ENCODE measurements at regions not wholly inside any gene's neighbourhood (a gene's known extent, or its start where the extent isn't known, plus 50 kb on each side); places are given as distances from the start of the nearest gene placed in this dataset.

- H3K36me3 Mint-ChIP-seq, result no peaks in the 10 kb centered on the region
- H3K4me3 ChIP-seq (ENCODE audit: control insufficient read depth in 1 of 2, extremely low read depth in 1 of 2, low read length in 1 of 2), result no peak overlapping the region
- no peaks in the 10 kb centered on the region for H3K9me3 Mint-ChIP-seq
- no peaks in the 10 kb centered on the region for H3K4me1 ChIP-seq (ENCODE audit: control insufficient read depth in 1 of 2, extremely low read depth in 1 of 2, insufficient read depth in 2 of 2, low read length in 2 of 2)
- no peak overlapping the region for H3K4me3 Mint-ChIP-seq
- no peak overlapping the region for H3K27ac ChIP-seq (ENCODE audit: low read length)
- H3K4me1 Mint-ChIP-seq, result no peaks in the 10 kb centered on the region
- ATAC-seq (replicated peaks in 1 of 4) (no peak), DNase-seq (no peak)
- peaks cover 0 to 7% of the 10 kb centered on the region in 2 experiments for H3K27me3 ChIP-seq (replicated peaks in 1 of 2; ENCODE audit: control insufficient read depth in 2 of 2, extremely low read depth in 1 of 2, insufficient read depth in 2 of 2, low read length in 1 of 2)
- no peaks in the 10 kb centered on the region for H3K36me3 ChIP-seq (ENCODE audit: control insufficient read depth in 2 of 2, extremely low read depth in 1 of 2, insufficient read depth in 1 of 2, low read length in 1 of 2)
- CTCF ChIA-PET, result no interaction called here
- H3K27ac Mint-ChIP-seq, result no peak overlapping the region
- POLR2A ChIA-PET, result no interaction called here
- WGBS (ENCODE audit: insufficient coverage), result 80% methylated on average over 10 of the region's 10 CpGs
- peaks cover 0 to 3% of the 10 kb centered on the region in 2 donors for H3K27me3 Mint-ChIP-seq
- no peaks in the 10 kb centered on the region for H3K9me3 ChIP-seq
Measured at GRCh38 chr18:10374195-10374594, 80.2 kb upstream of the APCDD1 start.

GRCh38 chr18:10374636-10375293 lies 79.7 kb upstream of the APCDD1 start:
- Mint-ChIP-seq H3K27me3 (no peaks in the 10 kb centered on the region), H3K9me3 (no peaks in the 10 kb centered on the region), H3K4me1 (no peaks in the 10 kb centered on the region), H3K36me3 (no peaks in the 10 kb centered on the region), H3K27ac (no peak overlapping the region), H3K4me3 (no peak overlapping the region)
- no peaks in the 10 kb centered on the region for H3K4me1 ChIP-seq (ENCODE audit: control insufficient read depth in 1 of 2, extremely low read depth in 1 of 2, insufficient read depth in 2 of 2, low read length in 2 of 2)
- DNase-seq (no peak), ATAC-seq (replicated peaks in 1 of 4) (no peak)
- ChIA-PET POLR2A (no interaction called here), CTCF (no interaction called here)
- WGBS (ENCODE audit: insufficient coverage), result 89% methylated on average over 13 of the region's 16 CpGs
- peaks cover 0 to 4% of the 10 kb centered on the region in 2 experiments for H3K27me3 ChIP-seq (replicated peaks in 1 of 2; ENCODE audit: control insufficient read depth in 2 of 2, extremely low read depth in 1 of 2, insufficient read depth in 2 of 2, low read length in 1 of 2)
- H3K27ac ChIP-seq (ENCODE audit: low read length), result no peak overlapping the region
- no peak overlapping the region for H3K4me3 ChIP-seq (ENCODE audit: control insufficient read depth in 1 of 2, extremely low read depth in 1 of 2, low read length in 1 of 2)
- H3K36me3 ChIP-seq (ENCODE audit: control insufficient read depth in 2 of 2, extremely low read depth in 1 of 2, insufficient read depth in 1 of 2, low read length in 1 of 2), result no peaks in the 10 kb centered on the region
- H3K9me3 ChIP-seq, result no peaks in the 10 kb centered on the region

- no peak overlapping the region for H3K4me3 Mint-ChIP-seq
- Histone ChIP-seq H3K27me3 (replicated peaks in 1 of 2; ENCODE audit: control insufficient read depth in 2 of 2, extremely low read depth in 1 of 2, insufficient read depth in 2 of 2, low read length in 1 of 2) (peaks cover 0 to 4% of the 10 kb centered on the region in 2 experiments), H3K4me1 (ENCODE audit: control insufficient read depth in 1 of 2, extremely low read depth in 1 of 2, insufficient read depth in 2 of 2, low read length in 2 of 2) (no peaks in the 10 kb centered on the region), H3K4me3 (ENCODE audit: control insufficient read depth in 1 of 2, extremely low read depth in 1 of 2, low read length in 1 of 2) (no peak overlapping the region), H3K27ac (ENCODE audit: low read length) (no peak overlapping the region), H3K9me3 (no peaks in the 10 kb centered on the region), H3K36me3 (ENCODE audit: control insufficient read depth in 2 of 2, extremely low read depth in 1 of 2, insufficient read depth in 1 of 2, low read length in 1 of 2) (no peaks in the 10 kb centered on the region)
- no peaks in the 10 kb centered on the region for H3K27me3 Mint-ChIP-seq
- no peak overlapping the region for H3K27ac Mint-ChIP-seq
- no peaks in the 10 kb centered on the region for H3K4me1 Mint-ChIP-seq
- H3K36me3 Mint-ChIP-seq, result no peaks in the 10 kb centered on the region
- DNase-seq (no peak), ATAC-seq (replicated peaks in 1 of 4) (no peak)
- WGBS (ENCODE audit: insufficient coverage), result 85% methylated on average over 6 of the region's 10 CpGs
- POLR2A ChIA-PET, result no interaction called here
- CTCF ChIA-PET, result no interaction called here
- no peaks in the 10 kb centered on the region for H3K9me3 Mint-ChIP-seq
Measured at GRCh38 chr18:10376731-10377130, 77.7 kb upstream of the APCDD1 start.

GRCh38 chr18:10377956-10378355 lies 76.5 kb upstream of the APCDD1 start:
- POLR2A ChIA-PET, result no interaction called here
- no peak for DNase-seq

GRCh38 chr18:10378688-10379420 lies 75.6 kb upstream of the APCDD1 start:
- H3K4me3 ChIP-seq (ENCODE audit: control insufficient read depth in 1 of 2, extremely low read depth in 1 of 2, low read length in 1 of 2), result no peak overlapping the region
- CTCF ChIA-PET, result no interaction called here
- H3K36me3 Mint-ChIP-seq, result no peaks in the 10 kb centered on the region

More at GRCh38 chr18:10377956-10378355, 76.5 kb upstream of the APCDD1 start:
- no peaks in the 10 kb centered on the region for H3K9me3 Mint-ChIP-seq
- no peaks in the 10 kb centered on the region for H3K4me1 Mint-ChIP-seq
- no peak for ATAC-seq (replicated peaks in 1 of 4)
- no peaks in the 10 kb centered on the region for H3K36me3 Mint-ChIP-seq
- CTCF ChIA-PET, result no interaction called here
- no peak overlapping the region for H3K4me3 Mint-ChIP-seq
- peaks cover 0 to 4% of the 10 kb centered on the region in 2 experiments for H3K27me3 ChIP-seq (replicated peaks in 1 of 2; ENCODE audit: control insufficient read depth in 2 of 2, extremely low read depth in 1 of 2, insufficient read depth in 2 of 2, low read length in 1 of 2)
- WGBS (ENCODE audit: insufficient coverage), result no CpG with 5 or more reads among the region's 1 CpG
- no peak overlapping the region for H3K27ac ChIP-seq (ENCODE audit: low read length)
- no peaks in the 10 kb centered on the region for H3K36me3 ChIP-seq (ENCODE audit: control insufficient read depth in 2 of 2, extremely low read depth in 1 of 2, insufficient read depth in 1 of 2, low read length in 1 of 2)
- no peaks in the 10 kb centered on the region for H3K27me3 Mint-ChIP-seq
- H3K9me3 ChIP-seq, result no peaks in the 10 kb centered on the region
- no peak overlapping the region for H3K4me3 ChIP-seq (ENCODE audit: control insufficient read depth in 1 of 2, extremely low read depth in 1 of 2, low read length in 1 of 2)
- no peak overlapping the region for H3K27ac Mint-ChIP-seq
- no peaks in the 10 kb centered on the region for H3K4me1 ChIP-seq (ENCODE audit: control insufficient read depth in 1 of 2, extremely low read depth in 1 of 2, insufficient read depth in 2 of 2, low read length in 2 of 2)

GRCh38 chr18:10379522-10379921 lies 74.9 kb upstream of the APCDD1 start:
- no peak overlapping the region for H3K27ac Mint-ChIP-seq
- H3K27me3 Mint-ChIP-seq, result no peaks in the 10 kb centered on the region
- Histone ChIP-seq H3K36me3 (ENCODE audit: control insufficient read depth in 2 of 2, extremely low read depth in 1 of 2, insufficient read depth in 1 of 2, low read length in 1 of 2) (no peaks in the 10 kb centered on the region), H3K27me3 (replicated peaks in 1 of 2; ENCODE audit: control insufficient read depth in 2 of 2, extremely low read depth in 1 of 2, insufficient read depth in 2 of 2, low read length in 1 of 2) (peaks cover 0 to 4% of the 10 kb centered on the region in 2 experiments), H3K4me3 (ENCODE audit: control insufficient read depth in 1 of 2, extremely low read depth in 1 of 2, low read length in 1 of 2) (no peak overlapping the region), H3K9me3 (no peaks in the 10 kb centered on the region), H3K27ac (ENCODE audit: low read length) (no peak overlapping the region), H3K4me1 (ENCODE audit: control insufficient read depth in 1 of 2, extremely low read depth in 1 of 2, insufficient read depth in 2 of 2, low read length in 2 of 2) (no peaks in the 10 kb centered on the region)
- no peak overlapping the region for H3K4me3 Mint-ChIP-seq
- DNase-seq, result no peak
- POLR2A ChIA-PET, result no interaction called here
- no peak for ATAC-seq (replicated peaks in 1 of 4)
- no peaks in the 10 kb centered on the region for H3K4me1 Mint-ChIP-seq
- H3K36me3 Mint-ChIP-seq, result no peaks in the 10 kb centered on the region
- no peaks in the 10 kb centered on the region for H3K9me3 Mint-ChIP-seq
- CTCF ChIA-PET, result no interaction called here
- WGBS (ENCODE audit: insufficient coverage), result 72% methylated on average over 2 of the region's 5 CpGs

More at GRCh38 chr18:10378688-10379420, 75.6 kb upstream of the APCDD1 start:
- Mint-ChIP-seq H3K9me3 (no peaks in the 10 kb centered on the region), H3K27me3 (no peaks in the 10 kb centered on the region), H3K27ac (no peak overlapping the region), H3K4me3 (no peak overlapping the region), H3K4me1 (no peaks in the 10 kb centered on the region)
- no peaks in the 10 kb centered on the region for H3K4me1 ChIP-seq (ENCODE audit: control insufficient read depth in 1 of 2, extremely low read depth in 1 of 2, insufficient read depth in 2 of 2, low read length in 2 of 2)
- DNase-seq, result no peak
- peaks cover 0 to 4% of the 10 kb centered on the region in 2 experiments for H3K27me3 ChIP-seq (replicated peaks in 1 of 2; ENCODE audit: control insufficient read depth in 2 of 2, extremely low read depth in 1 of 2, insufficient read depth in 2 of 2, low read length in 1 of 2)
- 13% methylated on average over 5 of the region's 6 CpGs for WGBS (ENCODE audit: insufficient coverage)
- ATAC-seq (replicated peaks in 1 of 4), result no peak
- no peaks in the 10 kb centered on the region for H3K9me3 ChIP-seq
- H3K27ac ChIP-seq (ENCODE audit: low read length), result no peak overlapping the region
- POLR2A ChIA-PET, result no interaction called here
- H3K36me3 ChIP-seq (ENCODE audit: control insufficient read depth in 2 of 2, extremely low read depth in 1 of 2, insufficient read depth in 1 of 2, low read length in 1 of 2), result no peaks in the 10 kb centered on the region

Measured in T-cell (primary cell).